Stimulated activated naive CD4-positive, alpha-beta T cell (primary cell): ENCODE measurements at regions not wholly inside any gene's neighbourhood (a gene's known extent, or its start where the extent isn't known, plus 50 kb on each side); places are given as distances from the start of the nearest gene placed in this dataset.

ENCODE experiments used
- DNase-seq, 6 experiments: peaks; one replicate each; lab custom pipeline; 2025; lab: John Stamatoyannopoulos, UW

GRCh38 chr7:68306692-68307107 is 1291.6 kb upstream of the AUTS2 start:
- DNase-seq: no peak

GRCh38 chr7:68309271-68309670 is 1289.0 kb upstream of the AUTS2 start:
- no peak for DNase-seq

GRCh38 chr7:68309806-68310205 is 1288.5 kb upstream of the AUTS2 start:
- DNase-seq: no peak

- DNase-seq: no peak
Measured at GRCh38 chr7:68311958-68312357, 1286.3 kb upstream of the AUTS2 start.

- no peak for DNase-seq
Measured at GRCh38 chr7:68313806-68314205, 1284.5 kb upstream of the AUTS2 start.

GRCh38 chr7:68314208-68314607 is 1284.1 kb upstream of the AUTS2 start:
- DNase-seq: no peak

GRCh38 chr7:68317476-68317875 is 1280.8 kb upstream of the AUTS2 start:
- DNase-seq: no peak

GRCh38 chr7:68319061-68319460 is 1279.2 kb upstream of the AUTS2 start:
- no peak for DNase-seq

GRCh38 chr7:68321076-68321639 is 1277.1 kb upstream of the AUTS2 start:
- DNase-seq: no peak

- no peak for DNase-seq
Measured at GRCh38 chr7:68321776-68322496, 1276.3 kb upstream of the AUTS2 start.

GRCh38 chr7:68324621-68325020 is 1273.7 kb upstream of the AUTS2 start:
- DNase-seq: no peak

- DNase-seq: no peak
Measured at GRCh38 chr7:68334216-68334615, 1264.1 kb upstream of the AUTS2 start.

GRCh38 chr7:68334636-68335272 is 1263.5 kb upstream of the AUTS2 start:
- no peak for DNase-seq

GRCh38 chr7:68336594-68336993 is 1261.7 kb upstream of the AUTS2 start:
- DNase-seq: no peak

- DNase-seq: no peak
Measured at GRCh38 chr7:68348401-68348800, 1249.9 kb upstream of the AUTS2 start.

GRCh38 chr7:68362745-68363518 is 1235.3 kb upstream of the AUTS2 start:
- DNase-seq: no peak

- DNase-seq: no peak
Measured at GRCh38 chr7:68364886-68365625, 1233.2 kb upstream of the AUTS2 start.

- DNase-seq: no peak
Measured at GRCh38 chr7:68371985-68372384, 1226.3 kb upstream of the AUTS2 start.

GRCh38 chr7:68376131-68376661 is 1222.1 kb upstream of the AUTS2 start:
- DNase-seq: no peak

GRCh38 chr7:68381731-68382130 is 1216.5 kb upstream of the AUTS2 start:
- no peak for DNase-seq

GRCh38 chr7:68384581-68384980 is 1213.7 kb upstream of the AUTS2 start:
- no peak for DNase-seq

- no peak for DNase-seq
Measured at GRCh38 chr7:68393051-68393450, 1205.2 kb upstream of the AUTS2 start.
